Sigmoid colon (tissue), 4 donors: ENCODE measurements at regions not wholly inside any gene's neighbourhood (a gene's known extent, or its start where the extent isn't known, plus 50 kb on each side); places are given as distances from the start of the nearest gene placed in this dataset.
"Not testable (repeated sequence)": the region's sequence is repeated elsewhere in the genome, so short reads cannot be mapped to it uniquely, and the experiment has no call there.

Experiments
- CTCF ChIP-seq, 4 experiments: fragments of 450-650 bp in 3 of 4; fragments of 200-600 bp in 1 of 4; IDR thresholded peaks; one replicate each; pipeline ENCODE4 v1.5.1; 2016 to 2019; ENCODE audit warnings: antibody characterized with exemption in 4 of 4, mild to moderate bottlenecking in 3 of 4, moderate library complexity in 2 of 4
- POLR2A ChIP-seq, 2 donors: fragments of 450-650 bp; IDR thresholded peaks; one replicate each; pipeline ENCODE4 v1.6.1; 2016; ENCODE audit warnings: antibody characterized with exemption in 2 of 2, mild to moderate bottlenecking in 2 of 2, moderate library complexity in 2 of 2
- POLR2AphosphoS5 ChIP-seq, 4 donors: sonication (generic); formaldehyde crosslinking; IDR thresholded peaks; one replicate each; pipeline ENCODE4 v1.6.1; 2017; ENCODE audit warnings: antibody characterized with exemption in 4 of 4

- not testable (repeated sequence) for TF ChIP-seq CTCF, POLR2AphosphoS5, POLR2A (IDR thresholded peaks at IDR 0.05)
Observed at GRCh38 chr2:91518361-91518981, 2827.0 kb downstream of the RPIA start.
